Fibroblast of lung (primary cell): ENCODE measurements at regions not wholly inside any gene's neighbourhood (a gene's known extent, or its start where the extent isn't known, plus 50 kb on each side); places are given as distances from the start of the nearest gene placed in this dataset.

Experiments used
- DNase-seq, 2 donors: peaks; one replicate each; pipeline versions ENCODE4 v3.0.0 to v3.0.0-alpha.2; 2010; ENCODE audit warnings: low read depth in 2 of 2
- H2AFZ ChIP-seq: 2 replicates; pipeline ENCODE4 v1.5.1; 2012; ENCODE audit warnings: low read length, control low read depth, inconsistent platforms
- H3K27ac ChIP-seq: 2 replicates; pipeline ENCODE4 v1.5.1; 2011; ENCODE audit warnings: low read length, control low read depth; ENCODE audit not compliant: insufficient read depth
- H3K27me3 ChIP-seq: 2 replicates; pipeline ENCODE4 v1.5.1; 2011; ENCODE audit warnings: mild to moderate bottlenecking, low read length; ENCODE audit not compliant: control insufficient read depth, insufficient read depth
- H3K36me3 ChIP-seq: 2 replicates; pipeline ENCODE4 v1.5.1; 2011; ENCODE audit warnings: low read length; ENCODE audit not compliant: control insufficient read depth, insufficient read depth
- H3K4me1 ChIP-seq: 2 replicates; pipeline ENCODE4 v1.5.1; 2011; ENCODE audit warnings: low read length; ENCODE audit not compliant: control insufficient read depth, insufficient read depth; ENCODE audit errors: extremely low read depth
- H3K4me2 ChIP-seq: 2 replicates; pipeline ENCODE4 v1.5.1; 2011; ENCODE audit warnings: low read length, control low read depth; ENCODE audit not compliant: insufficient read depth; ENCODE audit errors: extremely low read depth
- H3K4me3 ChIP-seq, 4 experiments: fragments of 200-600 bp in 1 of 4; sonication (generic) in 1 of 4; replicated peaks in 1 of 4; 2 replicates each; pipeline ENCODE4 v1.5.1; 2011 to 2016; ENCODE audit warnings: low read length in 4 of 4, low read depth in 3 of 4, mild to moderate bottlenecking in 3 of 4, control low read depth in 2 of 4, inconsistent platforms in 1 of 4, mixed read lengths in 1 of 4; ENCODE audit not compliant: insufficient read depth in 1 of 4; ENCODE audit errors: control extremely low read depth in 1 of 4
- H3K79me2 ChIP-seq: 2 replicates; pipeline ENCODE4 v1.5.1; 2012; ENCODE audit warnings: mild to moderate bottlenecking, low read length, inconsistent platforms; ENCODE audit not compliant: control insufficient read depth, insufficient read depth
- H3K9ac ChIP-seq: 2 replicates; pipeline ENCODE4 v1.5.1; 2011; ENCODE audit warnings: mild to moderate bottlenecking, low read length, control low read depth; ENCODE audit not compliant: insufficient read depth
- H3K9me3 ChIP-seq: 2 replicates; pipeline ENCODE4 v1.5.1; 2012; ENCODE audit warnings: low read depth, low read length; ENCODE audit not compliant: control insufficient read depth, insufficient read depth
- H4K20me1 ChIP-seq: 2 replicates; pipeline ENCODE4 v1.5.1; 2011; ENCODE audit warnings: low read length; ENCODE audit not compliant: control insufficient read depth, insufficient read depth; ENCODE audit errors: extremely low read depth
- CTCF ChIP-seq, 2 donors: IDR thresholded peaks in 1 of 2; conservative IDR thresholded peaks in 1 of 2; 1 replicate in 1 of 2; 2 replicates in 1 of 2; pipeline ENCODE4 v1.5.1; 2011 to 2012; ENCODE audit warnings: low read length in 2 of 2, control low read depth in 1 of 2, inconsistent platforms in 1 of 2, low read depth in 1 of 2, mild to moderate bottlenecking in 1 of 2
- EZH2 ChIP-seq: IDR thresholded peaks from 2 replicates; pipeline ENCODE4 v1.5.1; 2012; ENCODE audit warnings: low read length, control low read depth, mild to moderate bottlenecking; ENCODE audit errors: missing control alignments

DNA sequence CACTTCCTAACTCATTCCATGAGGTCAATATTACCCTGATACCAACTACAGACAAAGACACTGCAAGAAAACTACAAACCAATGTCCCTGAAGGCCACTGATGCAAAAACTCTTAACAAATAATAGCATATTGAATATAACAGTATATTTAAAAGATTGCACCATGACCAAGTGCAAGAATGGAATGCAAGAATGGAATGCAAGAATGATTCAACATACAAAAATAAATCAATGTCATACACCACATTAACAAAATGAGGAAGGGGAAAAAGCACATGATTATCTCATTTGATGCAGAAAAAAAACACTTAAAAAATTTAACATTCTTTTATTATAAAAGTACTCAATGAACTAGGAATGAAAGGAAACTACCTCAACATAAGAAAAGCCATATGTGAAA is 463.1 kb upstream of the NECTIN3 start:
- no peak overlapping the region for H3K27ac ChIP-seq
- peak overlapping the region; percentile 20 for H2AFZ ChIP-seq
- H3K9ac ChIP-seq: no peak overlapping the region
- H3K4me1 ChIP-seq: peaks cover 2% of the 10 kb centered on the region
- no peaks in the 10 kb centered on the region for H3K79me2 ChIP-seq
- H3K4me3 ChIP-seq: no peak overlapping the region
- TF ChIP-seq EZH2 (no peak), CTCF (conservative IDR thresholded peaks at IDR 0.05 in 1 of 2, IDR thresholded peaks at IDR 0.05 in 1 of 2; ENCODE audit: low read depth in 1 of 2, low read length in 2 of 2) (no peak)
- H3K9me3 ChIP-seq: no peaks in the 10 kb centered on the region
- H3K36me3 ChIP-seq: no peaks in the 10 kb centered on the region
- H4K20me1 ChIP-seq: no peaks in the 10 kb centered on the region
- DNase-seq: peak; percentile 46 to 67
- peak overlapping the region; percentile 27 for H3K4me2 ChIP-seq
- H3K27me3 ChIP-seq: no peaks in the 10 kb centered on the region

- TF ChIP-seq CTCF (conservative IDR thresholded peaks at IDR 0.05 in 1 of 2, IDR thresholded peaks at IDR 0.05 in 1 of 2; ENCODE audit: low read depth in 1 of 2, low read length in 2 of 2): no peak
- TF ChIP-seq EZH2: no peak
- Histone ChIP-seq H3K27ac (no peak overlapping the region), H2AFZ (no peak overlapping the region), H3K4me2 (no peak overlapping the region), H3K79me2 (no peaks in the 10 kb centered on the region), H4K20me1 (no peaks in the 10 kb centered on the region), H3K36me3 (no peaks in the 10 kb centered on the region), H3K9me3 (no peaks in the 10 kb centered on the region), H3K9ac (no peak overlapping the region), H3K4me3 (no peak overlapping the region), H3K27me3 (no peaks in the 10 kb centered on the region), H3K4me1 (peaks cover 2% of the 10 kb centered on the region)
- DNase-seq: no peak
Measured at GRCh38 chr3:110612045-110612444, 459.6 kb upstream of the NECTIN3 start.

DNA sequence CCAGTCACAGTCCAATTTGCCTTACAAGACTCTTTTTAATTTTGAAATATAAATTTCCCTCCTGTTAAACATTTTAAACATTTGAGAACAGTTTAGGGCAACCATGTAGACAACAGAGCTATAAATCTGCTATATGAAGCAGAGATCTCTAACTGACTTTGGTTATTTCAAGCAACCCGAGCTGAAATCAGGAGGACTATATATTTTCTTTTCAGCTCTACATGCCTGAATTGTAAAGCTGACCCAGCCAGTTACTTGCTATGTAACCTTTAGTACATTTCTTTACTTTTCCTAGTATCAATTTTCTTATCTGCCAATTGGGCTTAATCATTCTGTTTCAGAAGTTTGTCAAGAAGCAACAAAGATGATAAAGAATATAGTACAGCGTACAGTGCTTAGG is 457.4 kb upstream of the NECTIN3 start:
- Histone ChIP-seq H3K4me2 (no peak overlapping the region), H3K79me2 (no peaks in the 10 kb centered on the region), H3K9me3 (no peaks in the 10 kb centered on the region), H3K36me3 (no peaks in the 10 kb centered on the region), H3K27ac (no peak overlapping the region), H3K4me1 (no peaks in the 10 kb centered on the region), H2AFZ (no peak overlapping the region), H3K27me3 (no peaks in the 10 kb centered on the region), H4K20me1 (no peaks in the 10 kb centered on the region), H3K9ac (no peak overlapping the region), H3K4me3 (no peak overlapping the region)
- TF ChIP-seq CTCF (conservative IDR thresholded peaks at IDR 0.05 in 1 of 2, IDR thresholded peaks at IDR 0.05 in 1 of 2; ENCODE audit: low read depth in 1 of 2, low read length in 2 of 2) (no peak), EZH2 (no peak)
- no peak for DNase-seq
